IMR-90 (cell line): ENCODE measurements at regions not wholly inside any gene's neighbourhood (a gene's known extent, or its start where the extent isn't known, plus 50 kb on each side); places are given as distances from the start of the nearest gene placed in this dataset.

ENCODE experiments used
- ATAC-seq: fragments of 200-7000 bp; cut with Tn5 transposase; 2 replicates; pipeline ENCODE4 v1.9.1; 2020; ENCODE audit warnings: low read depth, mild to moderate bottlenecking, moderate library complexity
- BruUV-seq: library from RNA; stranded (reverse); fragments of 400-500 nt; replicated peaks from 2 replicates; lab custom pipeline; 2021; lab: Mats Ljungman, UMichigan
- CTCF ChIA-PET: fragments of 300-600 bp; formaldehyde crosslinking; extraction: SDS; loops from one replicate; lab custom pipeline; 2021; ENCODE audit warnings: antibody characterized with exemption; lab: Yijun Ruan, JAX
- POLR2A ChIA-PET: fragments of 300-600 bp; sonication (Branson Sonifier 250); formaldehyde crosslinking; loops from one replicate; lab custom pipeline; 2022; ENCODE audit warnings: antibody characterized with exemption; ENCODE audit not compliant: unreplicated experiment; lab: Charles Lee
- DNase-seq: peaks from one replicate; pipeline ENCODE4 v3.0.0; 2013
- H2AFZ ChIP-seq: replicated peaks from 2 replicates; pipeline ENCODE3; 2013; ENCODE audit warnings: low read length, mild to moderate bottlenecking; ENCODE audit not compliant: poor library complexity
- H2AK5ac ChIP-seq: 2 replicates; pipeline ENCODE4 v1.6.1; 2013; ENCODE audit warnings: low read depth, low read length, inconsistent platforms
- H2AK9ac ChIP-seq: replicated peaks from 2 replicates; pipeline ENCODE3; 2013; ENCODE audit warnings: mild to moderate bottlenecking, low read depth, low read length, moderate library complexity; ENCODE audit not compliant: poor library complexity
- H2BK120ac ChIP-seq: 2 replicates; pipeline ENCODE4 v1.6.1; 2013; ENCODE audit warnings: low read depth, low read length, inconsistent platforms
- H2BK15ac ChIP-seq: 3 replicates; pipeline ENCODE4 v1.6.1; 2013; ENCODE audit warnings: low read depth, low read length, inconsistent platforms
- H2BK20ac ChIP-seq: 2 replicates; pipeline ENCODE4 v1.6.1; 2013; ENCODE audit warnings: low read depth, mild to moderate bottlenecking, inconsistent platforms, low read length, moderate library complexity
- H2BK5ac ChIP-seq: 2 replicates; pipeline ENCODE4 v1.6.1; 2013; ENCODE audit warnings: mild to moderate bottlenecking, low read depth, low read length, inconsistent platforms; ENCODE audit not compliant: poor library complexity, severe bottlenecking
- H3K14ac ChIP-seq: replicated peaks from 2 replicates; pipeline ENCODE4 v1.6.1; 2013; ENCODE audit warnings: low read depth, low read length, inconsistent platforms
- H3K18ac ChIP-seq: 2 replicates; pipeline ENCODE4 v1.6.1; 2013; ENCODE audit warnings: low read depth, low read length, control low read depth
- H3K23ac ChIP-seq: 2 replicates; pipeline ENCODE4 v1.6.1; 2013; ENCODE audit warnings: low read depth, low read length, inconsistent platforms
- H3K27ac ChIP-seq: 2 replicates; pipeline ENCODE4 v1.5.1; 2013; ENCODE audit warnings: mild to moderate bottlenecking, control low read depth, low read length; ENCODE audit not compliant: insufficient read depth
- H3K27me3 ChIP-seq: 2 replicates; pipeline ENCODE4 v1.6.1; 2013; ENCODE audit warnings: low read length; ENCODE audit not compliant: control insufficient read depth, insufficient read depth
- H3K36me3 ChIP-seq: 2 replicates; pipeline ENCODE4 v1.6.1; 2013; ENCODE audit warnings: low read length, mixed read lengths; ENCODE audit not compliant: control insufficient read depth, insufficient read depth
- H3K4ac ChIP-seq: 2 replicates; pipeline ENCODE4 v1.6.1; 2013; ENCODE audit warnings: low read depth, low read length, inconsistent platforms
- H3K4me1 ChIP-seq: 2 replicates; pipeline ENCODE4 v1.6.1; 2013; ENCODE audit warnings: low read length, mixed read lengths; ENCODE audit not compliant: control insufficient read depth, insufficient read depth
- H3K4me2 ChIP-seq: 2 replicates; pipeline ENCODE4 v1.6.1; 2013; ENCODE audit warnings: low read depth, mild to moderate bottlenecking, control low read depth, low read length, moderate library complexity
- H3K4me3 ChIP-seq: 2 replicates; pipeline ENCODE4 v1.5.1; 2013; ENCODE audit warnings: low read depth, mild to moderate bottlenecking, control low read depth, low read length, moderate library complexity; ENCODE audit not compliant: insufficient read depth
- H3K56ac ChIP-seq: 2 replicates; pipeline ENCODE4 v1.6.1; 2013; ENCODE audit warnings: low read length, inconsistent platforms; ENCODE audit not compliant: insufficient read depth; ENCODE audit errors: extremely low read depth
- H3K79me1 ChIP-seq, 2 experiments: 2 replicates each; pipeline ENCODE4 v1.6.1; 2013; ENCODE audit warnings: low read length in 2 of 2, inconsistent platforms in 1 of 2, low read depth in 1 of 2
- H3K9ac ChIP-seq: 2 replicates; pipeline ENCODE4 v1.6.1; 2013; ENCODE audit warnings: low read depth, low read length, control low read depth
- H3K9me1 ChIP-seq: 2 replicates; pipeline ENCODE4 v1.6.1; 2013; ENCODE audit warnings: low read length, inconsistent platforms; ENCODE audit not compliant: insufficient read depth
- H3K9me3 ChIP-seq: 2 replicates; pipeline ENCODE4 v1.6.1; 2013; ENCODE audit warnings: low read length; ENCODE audit not compliant: control insufficient read depth, insufficient read depth
- H4K20me1 ChIP-seq: 2 replicates; pipeline ENCODE4 v1.6.1; 2013; ENCODE audit warnings: low read length, inconsistent platforms; ENCODE audit not compliant: insufficient read depth
- H4K5ac ChIP-seq: 2 replicates; pipeline ENCODE4 v1.6.1; 2013; ENCODE audit warnings: mild to moderate bottlenecking, low read depth, low read length, control low read depth
- H4K8ac ChIP-seq, 2 experiments: 2 replicates each; pipeline ENCODE4 v1.6.1; 2013; ENCODE audit warnings: low read depth in 2 of 2, low read length in 2 of 2, control low read depth in 1 of 2, inconsistent platforms in 1 of 2
- H4K91ac ChIP-seq: 2 replicates; pipeline ENCODE4 v1.6.1; 2013; ENCODE audit warnings: low read depth, low read length, inconsistent platforms; ENCODE audit not compliant: insufficient read depth
- BHLHE40 ChIP-seq: fragments of 150-350 bp; IDR thresholded peaks from 2 replicates; pipeline ENCODE4 v1.6.1; 2016; ENCODE audit warnings: mild to moderate bottlenecking, low read depth, low read length
- CEBPB ChIP-seq: IDR thresholded peaks from 2 replicates; pipeline ENCODE4 v1.6.1; 2012; ENCODE audit warnings: low read depth, low read length, improper control_type of control experiment
- CHD1 ChIP-seq: IDR thresholded peaks from 2 replicates; pipeline ENCODE4 v1.6.1; 2012; ENCODE audit warnings: low read depth, low read length, improper control_type of control experiment
- ELK1 ChIP-seq: fragments of 150-350 bp; IDR thresholded peaks from 2 replicates; pipeline ENCODE4 v1.6.1; 2016; ENCODE audit warnings: low read depth, mild to moderate bottlenecking, low read length, moderate library complexity, borderline replicate concordance
- FOS ChIP-seq: fragments of 150-350 bp; IDR thresholded peaks from 2 replicates; pipeline ENCODE4 v1.6.1; 2016; ENCODE audit warnings: low read depth, low read length
- MAFK ChIP-seq: IDR thresholded peaks from 2 replicates; pipeline ENCODE4 v1.6.1; 2012; ENCODE audit warnings: low read depth, low read length, improper control_type of control experiment
- MAZ ChIP-seq: IDR thresholded peaks from 2 replicates; pipeline ENCODE4 v1.6.1; 2012; ENCODE audit warnings: low read depth, mild to moderate bottlenecking, low read length, improper control_type of control experiment, moderate library complexity, borderline replicate concordance
- MXI1 ChIP-seq: IDR thresholded peaks from 2 replicates; pipeline ENCODE4 v1.6.1; 2012; ENCODE audit warnings: low read depth, mild to moderate bottlenecking, low read length, moderate library complexity, borderline replicate concordance
- NFE2L2 ChIP-seq: fragments of 150-350 bp; IDR thresholded peaks from 2 replicates; pipeline ENCODE4 v1.6.1; 2016; ENCODE audit warnings: low read depth, mild to moderate bottlenecking, low read length
- POLR2A ChIP-seq: IDR thresholded peaks from 2 replicates; pipeline ENCODE4 v1.6.1; 2012; ENCODE audit warnings: mild to moderate bottlenecking, low read depth, low read length
- RAD21 ChIP-seq: IDR thresholded peaks from 2 replicates; pipeline ENCODE4 v1.6.1; 2012; ENCODE audit warnings: low read length, improper control_type of control experiment
- RCOR1 ChIP-seq: IDR thresholded peaks from 2 replicates; pipeline ENCODE4 v1.6.1; 2012; ENCODE audit warnings: mild to moderate bottlenecking, low read length, improper control_type of control experiment; ENCODE audit not compliant: insufficient replicate concordance
- RFX5 ChIP-seq: IDR thresholded peaks from 2 replicates; pipeline ENCODE4 v1.8.0; 2012; ENCODE audit warnings: low read depth, mild to moderate bottlenecking, low read length, moderate library complexity
- SMC3 ChIP-seq: fragments of 150-350 bp; IDR thresholded peaks from 2 replicates; pipeline ENCODE4 v1.6.1; 2016; ENCODE audit warnings: low read depth, mild to moderate bottlenecking, antibody characterized with exemption, low read length, moderate library complexity
- WGBS, 2 experiments: methylation state at CpG; one replicate each; pipeline versions ENCODE4 v1.1.5 to v1.1.7; 2013; ENCODE audit warnings: missing lambda C conversion rate in 2 of 2; ENCODE audit not compliant: insufficient read length in 1 of 2; ENCODE audit errors: extremely low coverage in 2 of 2; 5-methylcytosine and 5-hydroxymethylcytosine counted together
- dilution Hi-C: fragments of 300-500 bp; cut with HindIII; formaldehyde crosslinking; loops from one replicate; pipeline ENCODE4 v1.14.3; 2018; ENCODE audit warnings: low sequenced_read_pairs; ENCODE audit not compliant: unreplicated experiment
- in situ Hi-C: fragments of 300-500 bp; cut with MboI; formaldehyde crosslinking; loops from 3 replicates; pipeline ENCODE4 v1.14.3; 2019; ENCODE audit warnings: low sequenced_read_pairs, inconsistent platforms, mixed read lengths
- intact Hi-C: fragments of 100-400 bp; cut with micrococcal nuclease; formaldehyde crosslinking; loops from 2 replicates; pipeline ENCODE4 v1.10.0; 2022
- TF ChIP-seq, protein P1 (sequence below): fragments of 150-350 bp; IDR thresholded peaks from 2 replicates; pipeline ENCODE4 v1.6.1; 2017; ENCODE audit warnings: mild to moderate bottlenecking, antibody characterized with exemption, low read length, low read depth
- TF ChIP-seq, protein P2 (sequence below): conservative IDR thresholded peaks from 2 replicates; pipeline ENCODE4 v1.5.1; 2012; ENCODE audit warnings: mild to moderate bottlenecking, low read depth, low read length, improper control_type of control experiment

GRCh38 chr3:22147161-22147560, 396.2 kb upstream of the ZNF385D start:
- no peak overlapping the region for H4K91ac ChIP-seq
- H3K4me3 ChIP-seq, result no peak overlapping the region
- no peak overlapping the region for H2AFZ ChIP-seq
- H3K9ac ChIP-seq, result no peak overlapping the region
- no peak overlapping the region for H3K56ac ChIP-seq
- no peak overlapping the region for H3K23ac ChIP-seq
- TF ChIP-seq MXI1, result no peak
- TF ChIP-seq RCOR1, result no peak
- TF ChIP-seq FOS, result no peak
- TF ChIP-seq, protein P1, sequence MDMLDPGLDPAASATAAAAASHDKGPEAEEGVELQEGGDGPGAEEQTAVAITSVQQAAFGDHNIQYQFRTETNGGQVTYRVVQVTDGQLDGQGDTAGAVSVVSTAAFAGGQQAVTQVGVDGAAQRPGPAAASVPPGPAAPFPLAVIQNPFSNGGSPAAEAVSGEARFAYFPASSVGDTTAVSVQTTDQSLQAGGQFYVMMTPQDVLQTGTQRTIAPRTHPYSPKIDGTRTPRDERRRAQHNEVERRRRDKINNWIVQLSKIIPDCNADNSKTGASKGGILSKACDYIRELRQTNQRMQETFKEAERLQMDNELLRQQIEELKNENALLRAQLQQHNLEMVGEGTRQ, result no peak
- TF ChIP-seq RFX5, result no peak
- no peak for TF ChIP-seq ELK1
- TF ChIP-seq RAD21, result no peak
- no peak for TF ChIP-seq CHD1
- TF ChIP-seq BHLHE40, result no peak
- no peak for TF ChIP-seq NFE2L2
- TF ChIP-seq, protein P2, sequence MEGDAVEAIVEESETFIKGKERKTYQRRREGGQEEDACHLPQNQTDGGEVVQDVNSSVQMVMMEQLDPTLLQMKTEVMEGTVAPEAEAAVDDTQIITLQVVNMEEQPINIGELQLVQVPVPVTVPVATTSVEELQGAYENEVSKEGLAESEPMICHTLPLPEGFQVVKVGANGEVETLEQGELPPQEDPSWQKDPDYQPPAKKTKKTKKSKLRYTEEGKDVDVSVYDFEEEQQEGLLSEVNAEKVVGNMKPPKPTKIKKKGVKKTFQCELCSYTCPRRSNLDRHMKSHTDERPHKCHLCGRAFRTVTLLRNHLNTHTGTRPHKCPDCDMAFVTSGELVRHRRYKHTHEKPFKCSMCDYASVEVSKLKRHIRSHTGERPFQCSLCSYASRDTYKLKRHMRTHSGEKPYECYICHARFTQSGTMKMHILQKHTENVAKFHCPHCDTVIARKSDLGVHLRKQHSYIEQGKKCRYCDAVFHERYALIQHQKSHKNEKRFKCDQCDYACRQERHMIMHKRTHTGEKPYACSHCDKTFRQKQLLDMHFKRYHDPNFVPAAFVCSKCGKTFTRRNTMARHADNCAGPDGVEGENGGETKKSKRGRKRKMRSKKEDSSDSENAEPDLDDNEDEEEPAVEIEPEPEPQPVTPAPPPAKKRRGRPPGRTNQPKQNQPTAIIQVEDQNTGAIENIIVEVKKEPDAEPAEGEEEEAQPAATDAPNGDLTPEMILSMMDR, result no peak
- TF ChIP-seq POLR2A, result no peak
- no peak for TF ChIP-seq CEBPB
- TF ChIP-seq MAFK, result no peak
- TF ChIP-seq MAZ, result no peak
- no peak for TF ChIP-seq SMC3
- H2AK9ac ChIP-seq, result no peak overlapping the region
- no peak overlapping the region for H2AK5ac ChIP-seq
- H3K18ac ChIP-seq, result no peak overlapping the region
- no peaks in the 10 kb centered on the region for H3K27me3 ChIP-seq
- ATAC-seq (no peak), DNase-seq (no peak)
- no peak overlapping the region for H3K4ac ChIP-seq
- BruUV-seq, result no TSS peak
- ChIA-PET CTCF (no interaction called here), POLR2A (no interaction called here)
- H2BK20ac ChIP-seq, result no peak overlapping the region
- WGBS, 2 experiments, result no CpG with 5 or more reads among the region's 3 CpGs
- intact Hi-C loops, result no loop called here
- H4K20me1 ChIP-seq, result no peaks in the 10 kb centered on the region
- no peak overlapping the region for H4K5ac ChIP-seq
- no peaks in the 10 kb centered on the region for H3K36me3 ChIP-seq
- H3K9me3 ChIP-seq, result no peaks in the 10 kb centered on the region
- dilution Hi-C loops, result no loop called here
- no peak overlapping the region for H3K4me2 ChIP-seq
- H3K27ac ChIP-seq, result no peak overlapping the region
- H2BK120ac ChIP-seq, result no peak overlapping the region
- H4K8ac ChIP-seq, result no peak overlapping the region
- in situ Hi-C loops, result no loop called here
- no peaks in the 10 kb centered on the region for H3K79me1 ChIP-seq
- no peak overlapping the region for H2BK5ac ChIP-seq
- H3K9me1 ChIP-seq, result no peaks in the 10 kb centered on the region
- H3K4me1 ChIP-seq, result no peaks in the 10 kb centered on the region
- no peak overlapping the region for H3K14ac ChIP-seq
- H2BK15ac ChIP-seq, result no peak overlapping the region
